Tibial artery (tissue), 4 donors: ENCODE measurements at regions not wholly inside any gene's neighbourhood (a gene's known extent, or its start where the extent isn't known, plus 50 kb on each side); places are given as distances from the start of the nearest gene placed in this dataset.

Source experiments
- DNase-seq, 2 donors: peaks; one replicate each; pipeline ENCODE4 v3.0.0-alpha.2; 2019
- H3K27ac ChIP-seq, 2 donors: fragments of 200-600 bp; sonication (generic) in 1 of 2; 1 replicate in 1 of 2; 2 replicates in 1 of 2; pipeline ENCODE4 v1.5.1; 2018 to 2019; ENCODE audit warnings: mild to moderate bottlenecking in 1 of 2
- H3K27me3 ChIP-seq, 2 donors: fragments of 200-600 bp; sonication (generic) in 1 of 2; one replicate each; pipeline versions ENCODE4 v1.5.1 to v1.6.0; 2016 to 2019
- H3K36me3 ChIP-seq, 3 donors: fragments of 200-600 bp; sonication (generic) in 2 of 3; one replicate each; pipeline ENCODE4 v1.5.1; 2016 to 2019; ENCODE audit warnings: mild to moderate bottlenecking in 2 of 3
- H3K4me1 ChIP-seq, 4 donors: fragments of 200-600 bp; sonication (generic) in 2 of 4; 1 replicate in 3 of 4; 2 replicates in 1 of 4; pipeline ENCODE4 v1.5.1; 2016 to 2019
- H3K4me3 ChIP-seq, 2 donors: fragments of 200-600 bp; sonication (generic) in 1 of 2; 1 replicate in 1 of 2; 2 replicates in 1 of 2; pipeline ENCODE4 v1.5.1; 2018 to 2019; ENCODE audit warnings: mild to moderate bottlenecking in 2 of 2
- H3K9me3 ChIP-seq, 3 donors: fragments of 200-600 bp; sonication (generic) in 1 of 3; one replicate each; pipeline ENCODE4 v1.5.1; 2016 to 2019
- CTCF ChIP-seq, 2 experiments: fragments of 200-600 bp in 1 of 2; fragments of 450-650 bp in 1 of 2; IDR thresholded peaks; one replicate each; pipeline ENCODE4 v1.5.1; 2017 to 2019; ENCODE audit warnings: antibody characterized with exemption in 2 of 2, mild to moderate bottlenecking in 1 of 2, moderate library complexity in 1 of 2
- intact Hi-C: fragments of 100-400 bp; cut with DNase I; formaldehyde crosslinking; loops from one replicate; pipeline ENCODE4 v1.15.0; 2023; ENCODE audit warnings: low total_unique reads

GRCh38 chr2:54042897-54043620, 72.3 kb upstream of the PSME4 start:
- no peaks in the 10 kb centered on the region for H3K27me3 ChIP-seq
- H3K4me3 ChIP-seq, result no peak overlapping the region
- H3K36me3 ChIP-seq, result no peaks in the 10 kb centered on the region
- TF ChIP-seq CTCF (IDR thresholded peaks at IDR 0.05), result no peak
- H3K27ac ChIP-seq, result peak overlapping the region; percentile 62 to 68
- H3K9me3 ChIP-seq, result no peaks in the 10 kb centered on the region
- H3K4me1 ChIP-seq, result peaks cover 0 to 65% (median 21%) of the 10 kb centered on the region in 4 donors
- intact Hi-C loops, result no loop called here
- no peak for DNase-seq

GRCh38 chr2:54042341-54042740, 71.5 kb upstream of the PSME4 start:
- H3K27me3 ChIP-seq, result no peaks in the 10 kb centered on the region
- no peaks in the 10 kb centered on the region for H3K36me3 ChIP-seq
- H3K4me3 ChIP-seq, result no peak overlapping the region
- intact Hi-C loops, result no loop called here
- H3K27ac ChIP-seq, result peak overlapping the region; percentile 62 to 68
- no peaks in the 10 kb centered on the region for H3K9me3 ChIP-seq
- H3K4me1 ChIP-seq, result peaks cover 0 to 66% (median 21%) of the 10 kb centered on the region in 4 donors
- DNase-seq, result no peak
- TF ChIP-seq CTCF (IDR thresholded peaks at IDR 0.05), result no peak

- no peaks in the 10 kb centered on the region for H3K27me3 ChIP-seq
- no peak for DNase-seq
- H3K4me3 ChIP-seq, result no peak overlapping the region
- H3K9me3 ChIP-seq, result no peaks in the 10 kb centered on the region
- no peaks in the 10 kb centered on the region for H3K36me3 ChIP-seq
- H3K4me1 ChIP-seq, result peaks cover 0 to 66% (median 21%) of the 10 kb centered on the region in 4 donors
- intact Hi-C loops, result no loop called here
- peak overlapping the region; percentile 62 to 68 for H3K27ac ChIP-seq
- no peak for TF ChIP-seq CTCF (IDR thresholded peaks at IDR 0.05)
Observed at GRCh38 chr2:54041135-54041534, 70.3 kb upstream of the PSME4 start.

- no peak for TF ChIP-seq CTCF (IDR thresholded peaks at IDR 0.05)
- intact Hi-C loops, result no loop called here
Observed at GRCh38 chr2:54040685-54041084, 69.9 kb upstream of the PSME4 start.

GRCh38 chr2:54040250-54040649, 69.5 kb upstream of the PSME4 start:
- intact Hi-C loops, result no loop called here
- no peaks in the 10 kb centered on the region for H3K27me3 ChIP-seq
- no peak for DNase-seq
- peaks cover 0 to 66% (median 21%) of the 10 kb centered on the region in 4 donors for H3K4me1 ChIP-seq
- no peaks in the 10 kb centered on the region for H3K9me3 ChIP-seq
- no peaks in the 10 kb centered on the region for H3K36me3 ChIP-seq
- peak overlapping the region; percentile 62 to 68 for H3K27ac ChIP-seq
- H3K4me3 ChIP-seq, result no peak overlapping the region
- TF ChIP-seq CTCF (IDR thresholded peaks at IDR 0.05), result no peak

More at GRCh38 chr2:54040685-54041084, 69.9 kb upstream of the PSME4 start:
- Histone ChIP-seq H3K27ac (peak overlapping the region; percentile 62 to 68), H3K4me3 (no peak overlapping the region), H3K9me3 (no peaks in the 10 kb centered on the region), H3K36me3 (no peaks in the 10 kb centered on the region), H3K27me3 (no peaks in the 10 kb centered on the region), H3K4me1 (peaks cover 0 to 66% (median 21%) of the 10 kb centered on the region in 4 donors)
- no peak for DNase-seq
